Tongue (tissue), 1 donor: ENCODE measurements at regions not wholly inside any gene's neighbourhood (a gene's known extent, or its start where the extent isn't known, plus 50 kb on each side); places are given as distances from the start of the nearest gene placed in this dataset.

Experiments used
- DNase-seq: peaks from one replicate; pipeline ENCODE4 v3.0.0-alpha.2; 2015

- DNase-seq: no peak
Measured at GRCh38 chr6:4294636-4295035, 159.3 kb upstream of the ECI2 start.

DNA sequence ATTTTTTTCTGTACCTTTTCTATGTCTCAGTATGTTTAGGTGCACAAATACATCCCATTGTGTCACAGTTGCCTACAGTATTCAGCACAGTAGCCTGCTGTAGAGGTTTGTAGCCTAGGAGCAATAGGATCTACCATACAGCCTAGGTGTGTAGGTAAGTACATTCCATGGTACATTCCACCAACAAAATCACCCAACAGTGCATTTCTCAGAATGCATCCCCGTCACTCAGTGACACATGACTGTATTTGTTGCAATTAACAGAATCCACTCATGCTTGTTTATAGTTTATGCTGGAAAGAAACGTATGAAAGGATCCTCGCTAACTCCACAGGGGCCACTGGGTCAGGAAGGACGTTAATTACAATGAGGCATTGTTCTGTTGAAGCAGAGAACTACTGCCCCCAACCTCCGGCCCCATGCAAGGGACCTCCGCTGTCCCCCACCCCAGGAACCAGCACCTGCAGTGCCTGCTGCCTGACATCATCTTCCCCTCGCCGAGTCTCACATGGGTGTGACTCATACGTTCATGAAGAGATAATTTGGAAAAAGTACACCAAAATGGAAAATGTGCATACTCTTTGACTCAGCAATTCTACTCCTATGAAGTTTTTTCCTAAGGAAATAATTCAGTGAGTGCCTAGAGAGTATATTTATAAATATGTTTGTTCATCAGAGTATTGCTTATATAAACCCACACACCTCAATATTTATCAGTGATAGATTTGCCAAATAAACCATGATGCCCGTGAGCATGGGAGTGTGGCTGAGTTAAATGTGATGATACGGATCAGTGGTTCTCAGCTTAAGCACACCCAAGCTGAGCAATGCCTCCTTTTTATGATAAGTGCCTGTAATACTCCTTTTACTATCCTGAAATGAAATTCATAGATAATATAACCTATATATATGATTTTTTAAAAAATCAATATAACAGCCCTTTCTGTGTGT, 156.4 kb upstream of the ECI2 start:
- no peak for DNase-seq

- DNase-seq: no peak
Measured at GRCh38 chr6:4289770-4290320, 154.5 kb upstream of the ECI2 start.

DNA sequence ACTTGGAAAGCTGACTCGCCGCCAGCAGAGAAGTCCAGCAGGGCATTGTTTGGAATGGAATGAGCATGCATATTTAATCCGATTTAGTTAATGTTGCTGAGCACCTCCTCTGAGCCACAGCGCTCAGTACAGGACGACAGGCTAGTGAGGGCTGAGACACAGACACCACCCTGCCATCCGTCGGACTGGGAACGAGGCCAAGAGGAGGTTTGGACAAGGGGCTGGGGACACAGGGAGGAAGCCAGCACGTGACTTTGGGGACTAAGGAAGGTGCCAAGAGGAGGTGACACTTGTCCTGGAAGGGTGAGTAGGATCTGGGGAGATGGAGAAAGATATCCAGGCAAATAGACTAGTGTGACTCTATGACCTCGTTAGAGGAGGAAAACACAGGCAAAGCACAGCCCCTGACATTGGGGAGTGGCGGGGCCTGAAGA, 152.5 kb upstream of the ECI2 start:
- no peak for DNase-seq

GRCh38 chr6:4287372-4287771, 152.0 kb upstream of the ECI2 start:
- no peak for DNase-seq

DNA sequence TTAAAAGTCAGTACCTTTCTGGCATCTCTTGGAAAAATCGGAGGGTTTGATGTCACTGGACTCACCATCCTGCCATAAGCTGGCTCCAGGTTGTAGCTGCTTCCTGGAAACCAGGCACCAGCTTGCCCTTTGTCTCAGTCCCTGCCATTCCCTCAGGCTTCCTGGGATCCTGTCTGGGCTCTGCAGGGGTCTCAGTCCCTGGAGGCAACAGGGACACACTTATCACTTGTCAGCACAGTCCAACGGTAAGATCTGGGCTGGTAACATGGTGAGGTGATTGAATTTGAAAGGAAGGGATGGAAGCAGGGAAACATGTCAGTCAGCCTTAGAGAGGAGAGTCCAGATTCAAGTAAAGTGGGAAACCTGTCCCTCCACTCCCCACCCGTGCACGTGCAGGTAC, 147.6 kb upstream of the ECI2 start:
- DNase-seq: no peak

DNA sequence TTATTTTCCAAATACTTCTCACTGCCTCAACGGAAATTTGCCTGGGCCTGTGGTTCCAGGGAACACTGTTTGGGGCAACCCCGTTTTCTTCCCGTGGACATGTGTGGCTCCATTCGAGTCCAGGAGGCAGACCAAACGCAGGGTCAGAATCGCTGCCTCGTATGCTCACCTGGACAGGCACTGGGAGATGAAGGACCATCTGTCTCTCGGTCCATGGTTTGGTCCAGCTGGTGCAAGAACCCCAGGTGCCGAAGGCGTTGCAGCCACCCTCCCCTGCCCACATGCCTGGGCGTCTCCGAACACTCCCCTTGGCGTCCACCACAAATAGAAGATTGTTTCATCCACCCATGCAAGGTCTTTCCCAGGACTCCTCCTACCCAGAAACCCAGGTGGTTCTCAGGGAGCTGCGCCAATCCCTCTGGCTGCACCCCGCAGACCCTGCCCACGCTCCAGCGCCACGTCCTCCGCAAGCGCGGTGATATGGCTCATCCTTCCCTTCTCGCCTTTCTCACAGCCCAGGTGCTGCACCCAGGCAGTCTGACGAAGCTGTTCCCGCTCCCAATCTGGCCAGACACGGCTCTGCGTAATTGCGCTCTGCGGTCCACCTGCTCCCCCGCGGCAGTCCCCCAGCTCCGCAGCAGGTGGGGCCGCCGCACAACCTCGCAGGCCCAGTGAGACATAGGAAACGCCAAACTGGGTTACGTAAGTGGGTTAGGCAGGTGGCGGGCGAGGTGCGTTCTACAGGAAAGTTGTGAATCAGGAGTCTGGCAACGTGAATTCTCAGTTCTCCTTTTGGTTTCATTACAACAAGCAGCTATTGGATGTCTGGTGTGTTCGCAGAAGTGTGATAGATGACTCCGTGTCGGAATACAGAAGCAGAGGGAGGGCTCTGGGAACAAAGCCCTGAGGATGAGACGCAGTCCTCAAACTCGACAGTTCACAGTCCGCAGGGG, 146.2 kb upstream of the ECI2 start:
- DNase-seq: peak; percentile 83

GRCh38 chr6:4280707-4281106, 145.3 kb upstream of the ECI2 start:
- DNase-seq: peak; percentile 51

- DNase-seq: no peak
Measured at GRCh38 chr6:4280031-4280430, 144.7 kb upstream of the ECI2 start.

DNA sequence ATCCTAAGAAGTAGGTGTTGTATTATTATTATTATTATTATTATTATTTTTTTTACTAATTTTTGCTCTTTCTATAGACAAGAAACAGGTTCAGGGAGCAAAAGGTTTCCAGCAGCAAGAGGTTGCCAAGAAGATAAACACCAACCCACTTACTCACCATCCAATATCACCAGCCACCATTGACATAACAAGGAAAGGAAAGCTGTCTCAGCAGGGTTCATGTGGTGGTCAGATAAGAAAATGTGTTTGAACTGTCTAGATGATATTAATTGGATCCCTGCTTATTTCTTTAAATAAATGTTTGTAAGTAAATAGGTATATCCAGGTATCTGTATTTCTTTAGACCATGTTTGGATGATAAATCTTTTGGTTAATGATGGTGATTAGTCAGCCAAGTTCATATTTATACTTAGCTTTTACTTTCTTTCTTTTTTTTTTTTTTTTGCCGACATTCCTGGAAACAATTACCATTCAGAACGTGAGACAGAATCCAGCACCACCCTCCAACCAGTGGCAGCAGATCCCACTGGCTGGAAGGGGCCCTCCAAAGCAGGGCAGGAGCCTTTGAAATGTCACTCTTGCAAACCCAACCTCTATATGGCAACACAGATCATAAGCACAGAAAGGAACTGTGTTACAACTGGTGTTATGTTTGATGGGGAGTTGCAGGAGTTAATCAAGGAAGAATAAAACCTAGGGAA, 139.2 kb upstream of the ECI2 start:
- DNase-seq: no peak

DNA sequence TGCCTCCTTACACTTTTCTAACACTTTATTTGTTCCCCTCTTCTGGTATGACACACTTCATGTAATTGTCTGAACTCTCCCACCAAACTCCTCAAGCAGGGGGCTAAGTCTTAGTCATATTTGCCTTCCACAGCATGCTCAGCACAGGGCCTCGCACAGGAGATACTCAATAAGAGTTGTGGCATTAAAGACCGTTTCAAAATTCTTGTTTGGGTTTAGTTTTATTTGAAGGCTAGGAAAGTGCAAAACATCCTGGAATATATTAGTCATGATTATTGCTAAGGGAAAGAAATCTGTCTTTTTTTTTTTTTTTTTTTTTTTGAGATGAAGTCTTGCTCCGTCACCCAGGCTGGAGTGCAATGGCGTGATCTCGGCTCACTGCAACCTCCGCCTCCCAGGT, 137.6 kb upstream of the ECI2 start:
- no peak for DNase-seq

GRCh38 chr6:4271761-4272470, 136.5 kb upstream of the ECI2 start:
- no peak for DNase-seq

- DNase-seq: peak; percentile 74
Measured at GRCh38 chr6:4270776-4271175, 135.4 kb upstream of the ECI2 start.

DNA sequence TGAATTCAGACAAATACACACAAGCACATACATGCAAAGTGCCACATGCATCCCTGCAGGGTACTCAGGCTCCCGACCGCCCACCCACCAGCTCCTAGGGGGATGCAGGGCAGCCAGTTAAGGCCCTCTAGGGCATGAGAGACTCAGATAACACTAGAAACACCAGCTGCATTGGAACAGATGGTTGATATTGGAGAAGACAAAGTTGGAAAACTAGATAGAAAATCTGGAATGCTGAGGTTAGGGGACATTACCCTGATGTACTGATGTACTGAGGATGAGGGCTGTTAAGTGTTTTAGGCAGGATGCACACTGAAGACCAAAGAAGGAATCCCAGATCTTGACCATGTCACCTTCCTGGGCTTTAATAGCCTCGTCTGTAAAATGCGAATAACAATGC, 134.6 kb upstream of the ECI2 start:
- DNase-seq: peak; percentile 45

DNA sequence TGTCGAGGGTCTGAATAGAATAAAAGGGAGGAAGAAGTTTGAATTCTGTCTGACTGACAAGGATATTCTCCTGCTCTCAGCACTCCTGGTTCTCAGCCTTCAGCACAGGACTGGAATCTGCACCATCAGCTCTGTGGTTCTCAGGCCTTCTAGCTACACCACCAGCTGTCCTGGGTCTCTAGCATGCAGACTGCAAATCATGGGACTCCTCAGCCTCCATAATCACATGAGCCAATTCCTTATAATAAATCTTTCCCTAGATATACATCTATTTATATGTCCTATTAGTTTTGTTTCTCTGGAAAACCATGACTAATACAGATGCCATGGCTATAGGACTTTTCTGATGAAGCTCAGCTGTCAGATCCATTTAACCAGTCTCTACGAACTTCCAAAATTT, 132.8 kb upstream of the ECI2 start:
- DNase-seq: no peak

DNA sequence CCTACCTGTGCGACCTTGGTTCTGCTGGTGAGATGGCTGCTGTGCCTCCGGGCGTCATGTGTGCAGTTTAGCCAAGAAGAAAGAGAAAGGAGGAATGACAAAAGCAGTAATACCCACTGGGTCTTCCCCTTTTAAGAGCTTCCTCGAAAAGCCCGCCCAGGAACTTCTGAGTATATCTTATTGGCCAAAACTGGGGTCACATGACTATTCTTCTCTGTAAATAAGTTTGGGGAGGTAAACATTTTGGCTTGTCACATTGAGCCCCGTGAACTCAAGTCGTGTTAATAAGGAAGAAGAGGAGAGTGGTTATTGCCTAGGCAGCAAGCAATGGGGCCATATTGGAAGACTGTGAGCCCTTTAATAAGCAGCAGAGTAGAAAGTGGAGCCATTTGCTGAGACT, 130.4 kb upstream of the ECI2 start:
- no peak for DNase-seq

DNA sequence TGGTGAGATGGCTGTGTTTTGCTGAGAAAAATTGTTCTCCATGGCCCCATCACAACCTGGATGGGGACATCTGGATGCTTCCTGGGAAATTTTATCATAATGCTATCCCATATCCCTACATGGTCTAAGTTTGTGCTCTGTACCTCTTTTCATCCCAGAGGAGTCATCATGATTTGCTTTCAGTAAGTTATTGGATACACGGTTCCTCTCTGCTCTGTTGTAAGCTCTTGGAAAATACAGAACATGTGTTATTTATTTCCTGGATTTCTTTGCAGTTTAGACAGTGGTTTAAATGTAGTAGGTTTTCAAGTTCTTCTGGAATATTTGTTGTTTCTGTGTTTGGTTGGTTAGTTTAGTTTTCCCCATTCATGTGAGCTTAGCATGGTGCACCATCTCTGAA, 129.2 kb upstream of the ECI2 start:
- DNase-seq: no peak

DNA sequence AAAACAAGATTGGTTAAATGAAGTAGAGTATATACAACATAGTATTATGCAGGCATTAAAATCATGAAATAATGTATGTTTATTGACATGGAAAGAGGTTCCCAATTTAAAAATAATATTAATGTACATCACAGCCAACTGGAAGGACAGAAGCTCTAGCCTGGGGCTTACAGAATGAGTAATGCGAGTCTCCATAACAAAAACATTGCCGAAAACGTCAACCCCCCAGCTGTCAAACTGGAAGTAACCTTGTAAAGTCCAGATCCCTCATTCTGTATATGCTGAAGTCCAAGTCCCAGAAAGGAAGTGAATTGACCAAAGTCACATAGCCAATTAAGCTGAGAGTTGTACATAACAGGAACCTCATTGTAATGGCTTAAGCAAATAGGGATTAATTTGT, 128.7 kb upstream of the ECI2 start:
- DNase-seq: no peak

GRCh38 chr6:4262526-4262925, 127.2 kb upstream of the ECI2 start:
- peak; percentile 81 for DNase-seq

DNA sequence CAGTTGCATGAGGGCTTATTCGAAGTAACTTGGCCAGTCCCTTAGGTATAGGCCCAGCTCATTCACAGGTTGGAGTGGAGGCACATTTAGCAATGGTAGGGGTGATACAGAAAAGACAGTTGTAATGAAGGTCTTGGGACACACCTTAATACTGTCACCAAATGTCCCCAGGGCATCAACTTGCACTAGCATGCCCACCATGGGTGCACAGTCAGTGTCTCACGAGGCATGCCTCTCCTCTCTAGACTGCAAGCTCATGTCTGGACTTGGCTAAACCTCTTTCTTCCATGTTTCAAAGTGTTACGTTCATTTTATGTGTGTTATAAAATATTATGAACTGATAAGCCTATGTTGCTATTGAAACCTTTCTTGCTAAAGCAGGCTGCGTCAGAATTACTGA, 124.0 kb upstream of the ECI2 start:
- no peak for DNase-seq

GRCh38 chr6:4258733-4259132, 123.4 kb upstream of the ECI2 start:
- DNase-seq: no peak

GRCh38 chr6:4256969-4257368, 121.6 kb upstream of the ECI2 start:
- no peak for DNase-seq
